Left ventricle myocardium superior (tissue), 1 donor: ENCODE measurements at regions not wholly inside any gene's neighbourhood (a gene's known extent, or its start where the extent isn't known, plus 50 kb on each side); places are given as distances from the start of the nearest gene placed in this dataset.

Source experiments
- ATAC-seq: fragments of 200-7000 bp; cut with Tn5 transposase; one replicate; pipeline ENCODE4 v1.9.1; 2020; ENCODE audit warnings: mild to moderate bottlenecking, moderate library complexity
- DNase-seq: peaks from one replicate; pipeline ENCODE4 v3.0.0-alpha.2; 2020
- intact Hi-C: fragments of 100-400 bp; cut with micrococcal nuclease; formaldehyde crosslinking; loops from one replicate; pipeline ENCODE4 v1.11.0; 2022
- donor health status: DM: no; HTN: yes; CAD: no; lungs with severe emphysema.

- intact Hi-C loops, result no loop called here
- ATAC-seq (no peak), DNase-seq (no peak)
These were observed 802.1 kb upstream of the FAM98A start for GRCh38 chr2:34401186-34401585.

- ATAC-seq (no peak), DNase-seq (no peak)
- intact Hi-C loops, result no loop called here
These were observed 789.3 kb upstream of the FAM98A start for GRCh38 chr2:34388446-34388845.

- intact Hi-C loops, result no loop called here
- DNase-seq, result no peak
- no peak for ATAC-seq
These were observed 788.4 kb upstream of the FAM98A start for GRCh38 chr2:34387536-34387935.

DNA sequence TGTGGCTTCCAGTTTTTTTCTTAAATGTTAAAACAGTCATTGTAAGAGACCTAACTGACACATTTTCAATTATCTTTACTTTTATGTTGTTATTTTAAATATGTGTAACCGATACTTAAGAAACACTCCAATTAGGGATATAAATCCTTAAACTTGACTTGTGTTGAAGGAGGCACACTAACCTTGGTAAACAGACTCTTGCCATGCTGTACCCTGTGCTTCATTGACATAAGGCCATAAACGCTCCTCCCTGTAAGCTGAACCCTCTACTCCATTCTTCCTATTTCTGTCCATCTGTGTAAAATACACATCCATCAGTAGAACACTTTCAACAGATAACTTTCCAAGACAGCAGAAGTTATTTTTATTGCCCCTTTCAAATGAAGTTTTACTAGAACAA, 780.5 kb upstream of the FAM98A start:
- intact Hi-C loops, result no loop called here
- DNase-seq, result no peak
- no peak for ATAC-seq

DNA sequence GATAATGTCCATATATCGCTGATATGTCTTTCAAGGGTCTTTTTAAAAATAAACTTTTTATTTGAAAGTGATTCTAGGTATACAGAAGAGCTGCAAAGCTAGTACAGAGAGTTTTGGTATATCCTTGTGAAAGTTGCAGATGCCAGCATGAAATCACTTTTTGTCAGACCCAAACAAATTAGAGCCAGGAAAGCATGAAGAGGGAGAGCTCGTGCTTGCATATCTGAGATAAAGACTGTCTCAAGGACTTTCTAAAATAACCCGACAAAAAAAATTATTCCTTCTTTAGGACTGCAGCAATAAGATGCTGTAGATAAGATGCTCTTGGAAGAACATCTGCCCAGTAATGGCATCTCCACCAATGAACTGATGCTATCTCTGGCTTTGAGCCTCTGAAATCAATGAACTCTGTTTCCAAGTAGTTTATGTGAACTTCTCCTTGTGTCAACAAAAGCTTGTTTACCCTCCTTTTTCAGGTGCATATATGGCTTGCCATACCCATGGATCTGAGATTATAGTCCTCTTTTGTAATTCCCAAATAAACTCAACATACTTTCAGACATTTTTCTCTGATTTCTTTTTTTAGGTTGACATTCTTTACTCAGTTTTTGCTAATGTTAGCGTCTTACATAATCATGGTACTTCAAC, 774.6 kb upstream of the FAM98A start:
- ATAC-seq, result no peak

DNA sequence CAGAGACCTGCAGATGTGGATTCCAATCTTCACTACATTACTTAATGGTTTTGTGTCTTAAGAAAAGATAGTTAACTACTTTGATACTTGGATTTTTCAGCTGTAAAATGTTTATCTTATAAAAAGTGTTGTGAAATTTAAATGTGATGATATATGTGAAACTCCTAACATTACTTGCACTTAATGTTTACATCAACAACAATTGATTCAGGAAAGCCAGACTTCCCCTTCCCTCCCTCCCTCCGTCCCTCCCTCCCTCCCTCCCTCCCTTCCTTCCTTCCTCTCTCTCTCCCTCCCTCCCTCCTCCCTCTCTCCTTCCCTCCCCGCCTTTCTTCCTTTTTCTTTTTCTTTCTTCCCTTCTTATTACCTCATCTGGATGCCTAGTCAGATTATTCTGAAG, 773.9 kb upstream of the FAM98A start:
- DNase-seq, result no peak

More for the DNA sequence above, 774.6 kb upstream of the FAM98A start:
- DNase-seq, result no peak
- intact Hi-C loops, result no loop called here

GRCh38 chr2:34371711-34372110, 772.6 kb upstream of the FAM98A start:
- DNase-seq (no peak), ATAC-seq (no peak)
- intact Hi-C loops, result no loop called here

More for the DNA sequence above, 773.9 kb upstream of the FAM98A start:
- intact Hi-C loops, result no loop called here
- no peak for ATAC-seq

DNA sequence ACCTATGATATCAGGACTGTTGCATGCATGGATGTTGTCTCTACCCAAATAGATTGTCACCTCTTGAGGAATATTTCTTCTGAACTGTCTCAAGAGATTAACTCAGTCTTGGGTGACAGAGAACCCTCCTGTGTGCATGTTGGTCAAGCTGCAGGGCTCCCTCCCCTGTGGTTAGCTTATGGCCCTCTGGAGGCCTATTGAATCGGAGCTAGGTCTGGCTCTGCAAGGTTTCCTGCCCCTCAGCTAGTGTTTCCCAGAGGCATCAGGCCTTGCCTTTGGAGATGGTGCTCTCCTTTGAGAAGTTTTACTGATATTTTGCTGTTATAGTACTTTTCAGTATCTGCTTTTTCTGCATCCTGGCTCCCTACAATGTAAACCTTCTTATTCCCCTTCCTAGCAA, 769.2 kb upstream of the FAM98A start:
- DNase-seq (no peak), ATAC-seq (no peak)
- intact Hi-C loops, result no loop called here

DNA sequence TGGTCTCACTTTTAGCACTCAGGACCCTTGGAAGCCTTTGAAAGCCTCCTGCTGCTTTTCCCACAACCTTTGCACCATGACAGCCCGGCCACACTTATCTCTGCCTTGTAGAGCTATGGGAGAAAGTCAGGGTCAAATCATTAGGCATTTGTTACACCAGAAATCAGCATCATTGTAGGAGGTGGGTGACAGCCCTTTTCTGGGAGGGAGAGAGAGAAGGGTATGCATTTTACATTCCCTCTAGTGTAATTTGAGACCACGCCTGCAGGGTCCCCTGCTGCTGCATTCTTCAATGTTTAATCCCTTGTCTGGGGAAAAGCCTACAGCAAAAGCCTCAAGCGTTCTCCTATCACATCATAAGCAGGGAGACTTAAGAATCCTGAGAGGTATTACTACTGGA, 766.8 kb upstream of the FAM98A start:
- ATAC-seq (no peak), DNase-seq (no peak)
- intact Hi-C loops, result no loop called here

- intact Hi-C loops, result no loop called here
- DNase-seq (no peak), ATAC-seq (no peak)
These were observed 766.4 kb upstream of the FAM98A start for GRCh38 chr2:34365512-34365911.

- intact Hi-C loops, result no loop called here
- DNase-seq (no peak), ATAC-seq (no peak)
These were observed 754.5 kb upstream of the FAM98A start for GRCh38 chr2:34353509-34354113.

- ATAC-seq, result no peak
- DNase-seq, result no peak
- intact Hi-C loops, result no loop called here
These were observed 750.4 kb upstream of the FAM98A start for GRCh38 chr2:34349527-34349926.

DNA sequence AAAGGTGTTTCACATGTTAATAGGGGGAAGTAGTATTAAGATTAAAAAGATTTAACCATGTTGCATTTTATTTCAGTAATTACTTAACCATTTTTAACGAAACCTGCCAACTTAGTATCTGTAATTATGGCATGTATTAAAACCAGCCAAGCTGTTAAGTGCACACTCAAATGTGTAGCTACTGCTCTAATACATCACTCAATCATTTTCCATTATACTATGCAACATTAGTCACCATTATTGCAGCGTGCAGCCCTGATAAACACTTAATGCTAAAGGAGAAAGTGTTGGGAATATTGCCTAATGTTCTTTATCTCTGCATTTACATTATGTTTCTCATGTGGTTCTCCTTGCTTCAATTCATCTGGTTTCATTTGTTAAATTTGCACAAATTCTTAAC, 745.9 kb upstream of the FAM98A start:
- DNase-seq (no peak), ATAC-seq (no peak)
- intact Hi-C loops, result no loop called here

GRCh38 chr2:34340307-34340706, 741.2 kb upstream of the FAM98A start:
- DNase-seq (no peak), ATAC-seq (no peak)
- intact Hi-C loops, result no loop called here

GRCh38 chr2:34337735-34338134, 738.6 kb upstream of the FAM98A start:
- ATAC-seq (no peak), DNase-seq (no peak)
- intact Hi-C loops, result no loop called here

DNA sequence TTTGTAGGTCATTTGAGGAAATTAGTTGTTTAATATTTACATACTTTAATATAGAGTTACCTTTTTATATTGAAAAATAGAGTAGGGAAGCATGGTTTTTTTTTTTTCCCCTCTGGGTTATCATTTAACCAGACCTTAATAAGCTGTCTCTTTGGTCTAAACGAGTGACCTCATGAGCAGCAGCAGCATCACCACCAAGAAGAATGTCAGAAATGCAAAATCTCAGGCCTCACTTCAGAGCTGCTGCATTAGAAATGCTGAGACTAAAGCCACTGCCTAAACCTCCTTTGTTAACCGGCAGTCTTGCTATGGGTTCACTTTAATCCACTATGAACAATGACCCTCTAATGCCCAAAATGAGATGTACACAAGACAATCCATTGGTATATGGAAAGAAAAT, 733.7 kb upstream of the FAM98A start:
- intact Hi-C loops, result no loop called here
- no peak for ATAC-seq
- no peak for DNase-seq

DNA sequence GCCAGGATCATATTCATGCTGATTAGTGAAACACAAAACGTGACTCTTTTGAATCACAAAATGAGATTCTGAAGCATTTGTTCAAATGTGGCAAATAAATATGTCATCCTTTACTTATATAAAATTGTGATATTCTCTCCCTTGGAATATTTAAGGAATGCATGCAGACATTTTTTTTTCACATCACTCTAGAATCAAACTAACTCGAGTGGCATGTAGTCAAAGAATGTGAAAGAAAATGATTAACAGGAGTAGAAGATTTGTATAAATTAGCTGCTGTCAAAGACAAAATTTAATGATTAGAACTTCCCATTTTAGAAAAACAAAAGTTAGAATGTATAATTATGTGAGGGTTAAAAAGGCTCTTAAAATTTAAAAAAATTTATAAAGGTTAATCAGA, 721.0 kb upstream of the FAM98A start:
- intact Hi-C loops, result no loop called here
- DNase-seq (no peak), ATAC-seq (no peak)

DNA sequence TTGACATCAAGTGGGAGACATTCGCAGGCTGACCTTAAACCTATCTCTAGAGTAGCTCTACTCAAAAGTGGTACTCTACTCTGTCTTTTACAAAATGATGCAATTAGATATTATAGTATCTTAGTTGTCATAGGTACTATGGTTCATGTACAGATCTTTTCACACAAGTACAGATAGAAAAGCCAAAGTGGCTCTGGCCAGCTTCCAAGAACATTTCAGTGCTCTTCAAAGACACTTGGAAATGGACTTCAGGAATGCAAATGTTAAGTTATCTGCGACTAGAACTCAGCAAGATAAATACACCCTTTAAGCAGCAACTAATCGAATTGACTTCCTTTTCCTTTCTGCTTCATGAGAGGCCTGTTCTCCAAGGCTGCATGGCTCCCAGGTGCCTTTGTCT, 718.7 kb upstream of the FAM98A start:
- DNase-seq (no peak), ATAC-seq (no peak)
- intact Hi-C loops, result no loop called here

DNA sequence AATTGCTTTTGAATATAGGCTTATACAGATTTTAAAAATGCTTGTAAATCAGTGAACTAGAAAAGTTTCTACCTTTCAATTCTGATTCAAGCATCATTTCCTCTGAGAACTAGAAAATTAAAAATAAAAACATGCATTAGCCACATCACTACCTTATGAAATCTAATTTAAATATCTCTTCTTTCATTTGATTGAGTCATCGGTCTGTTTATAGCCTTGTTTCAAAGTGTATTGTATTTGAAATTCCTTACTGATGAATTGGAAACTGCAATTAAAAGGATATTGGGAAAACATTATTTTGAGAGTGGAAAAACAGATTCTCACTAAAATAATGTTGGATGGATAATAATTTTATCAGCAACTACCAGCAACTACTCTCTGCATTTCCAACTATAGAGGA, 717.7 kb upstream of the FAM98A start:
- DNase-seq, result no peak
- ATAC-seq, result no peak
- intact Hi-C loops, result no loop called here

DNA sequence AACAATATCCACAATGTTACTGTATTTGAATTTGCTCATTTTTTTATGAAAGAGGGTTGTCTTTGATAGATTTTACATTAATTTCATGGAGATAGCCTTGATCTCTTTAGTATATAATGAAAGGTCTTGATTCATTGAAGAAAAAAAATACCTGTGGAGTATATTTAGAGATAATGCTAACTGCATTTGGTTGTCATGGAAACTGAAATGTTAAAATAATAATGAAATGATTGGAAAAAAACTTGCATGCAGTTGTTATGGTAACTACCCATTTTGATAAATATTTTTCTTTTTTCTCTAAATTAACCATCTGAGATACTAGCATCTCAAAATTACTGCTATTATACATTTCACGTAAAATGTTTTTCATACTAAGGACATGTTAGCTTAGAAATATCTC, 712.7 kb upstream of the FAM98A start:
- ATAC-seq (no peak), DNase-seq (no peak)
- intact Hi-C loops, result no loop called here

GRCh38 chr2:34308140-34308539, 709.0 kb upstream of the FAM98A start:
- intact Hi-C loops, result no loop called here
- DNase-seq (no peak), ATAC-seq (no peak)

GRCh38 chr2:34307636-34308035, 708.5 kb upstream of the FAM98A start:
- no peak for ATAC-seq
- DNase-seq, result no peak
- intact Hi-C loops, result no loop called here
